Right lobe of liver (tissue), 4 donors: ENCODE measurements at regions not wholly inside any gene's neighbourhood (a gene's known extent, or its start where the extent isn't known, plus 50 kb on each side); places are given as distances from the start of the nearest gene placed in this dataset.

Experiments used
- POLR2A ChIP-seq: fragments of 450-650 bp; IDR thresholded peaks from one replicate; pipeline ENCODE4 v1.6.1; 2017; ENCODE audit warnings: antibody characterized with exemption, mild to moderate bottlenecking
- TF ChIP-seq, protein P1 (sequence below), 4 donors: fragments of 200-600 bp in 3 of 4; fragments of 450-650 bp in 1 of 4; IDR thresholded peaks; one replicate each; pipeline versions ENCODE4 v1.5.1 to v1.8.0; 2016 to 2022; ENCODE audit warnings: antibody characterized with exemption in 4 of 4, mild to moderate bottlenecking in 2 of 4
- donor health status: DM: no; HTN: no; CAD: no.
- donor health status: DM: no; HTN: no; CAD: no.
- donor health status: DM: no; HTN: yes; CAD: no.

DNA sequence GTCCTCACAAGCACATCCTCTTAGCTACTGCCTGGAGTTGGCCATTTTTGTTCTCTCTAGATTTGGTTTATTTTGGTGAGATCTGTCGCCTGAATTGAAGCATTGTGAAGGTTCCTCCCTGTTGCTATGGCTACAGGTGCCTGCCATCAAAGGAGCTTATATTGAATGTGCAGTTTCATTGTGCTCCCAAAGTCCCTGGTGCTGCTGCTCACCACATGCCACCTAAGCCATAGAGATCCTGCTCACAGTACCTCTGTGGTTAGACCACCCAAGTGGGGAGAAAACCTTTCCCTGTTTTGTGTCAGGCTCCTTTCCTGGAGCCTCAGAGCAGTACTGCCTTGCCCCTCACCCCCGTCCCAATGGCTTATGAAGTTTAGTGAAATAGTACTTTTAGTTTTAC lies 383.4 kb downstream of the TMEM38B start:
- TF ChIP-seq, protein P1, sequence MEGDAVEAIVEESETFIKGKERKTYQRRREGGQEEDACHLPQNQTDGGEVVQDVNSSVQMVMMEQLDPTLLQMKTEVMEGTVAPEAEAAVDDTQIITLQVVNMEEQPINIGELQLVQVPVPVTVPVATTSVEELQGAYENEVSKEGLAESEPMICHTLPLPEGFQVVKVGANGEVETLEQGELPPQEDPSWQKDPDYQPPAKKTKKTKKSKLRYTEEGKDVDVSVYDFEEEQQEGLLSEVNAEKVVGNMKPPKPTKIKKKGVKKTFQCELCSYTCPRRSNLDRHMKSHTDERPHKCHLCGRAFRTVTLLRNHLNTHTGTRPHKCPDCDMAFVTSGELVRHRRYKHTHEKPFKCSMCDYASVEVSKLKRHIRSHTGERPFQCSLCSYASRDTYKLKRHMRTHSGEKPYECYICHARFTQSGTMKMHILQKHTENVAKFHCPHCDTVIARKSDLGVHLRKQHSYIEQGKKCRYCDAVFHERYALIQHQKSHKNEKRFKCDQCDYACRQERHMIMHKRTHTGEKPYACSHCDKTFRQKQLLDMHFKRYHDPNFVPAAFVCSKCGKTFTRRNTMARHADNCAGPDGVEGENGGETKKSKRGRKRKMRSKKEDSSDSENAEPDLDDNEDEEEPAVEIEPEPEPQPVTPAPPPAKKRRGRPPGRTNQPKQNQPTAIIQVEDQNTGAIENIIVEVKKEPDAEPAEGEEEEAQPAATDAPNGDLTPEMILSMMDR (IDR thresholded peaks at IDR 0.05) = no peak
- no peak for TF ChIP-seq POLR2A
